Tibial nerve (tissue), 4 donors: ENCODE measurements at regions not wholly inside any gene's neighbourhood (a gene's known extent, or its start where the extent isn't known, plus 50 kb on each side); places are given as distances from the start of the nearest gene placed in this dataset.
"Not testable (repeated sequence)": the region's sequence is repeated elsewhere in the genome, so short reads cannot be mapped to it uniquely, and the experiment has no call there.

Experiments used
- DNase-seq, 2 donors: peaks; one replicate each; pipeline ENCODE4 v3.0.0-alpha.2; 2019; ENCODE audit warnings: low spot score in 2 of 2
- H3K27ac ChIP-seq, 4 donors: fragments of 200-600 bp; sonication (generic) in 3 of 4; one replicate each; pipeline ENCODE4 v1.5.1; 2017 to 2019; ENCODE audit warnings: mild to moderate bottlenecking in 1 of 4
- H3K27me3 ChIP-seq, 2 donors: fragments of 200-600 bp; sonication (generic) in 1 of 2; one replicate each; pipeline versions ENCODE4 v1.5.1 to v1.6.0; 2017 to 2019
- H3K36me3 ChIP-seq, 3 donors: fragments of 200-600 bp; sonication (generic); one replicate each; pipeline ENCODE4 v1.5.1; 2018 to 2019
- H3K4me1 ChIP-seq, 4 donors: fragments of 200-600 bp; sonication (generic) in 3 of 4; one replicate each; pipeline ENCODE4 v1.5.1; 2017 to 2019
- H3K4me3 ChIP-seq, 4 donors: fragments of 200-600 bp; sonication (generic) in 3 of 4; one replicate each; pipeline ENCODE4 v1.5.1; 2017 to 2019; ENCODE audit warnings: mild to moderate bottlenecking in 1 of 4, moderate library complexity in 1 of 4
- H3K9me3 ChIP-seq, 4 donors: fragments of 200-600 bp; sonication (generic) in 3 of 4; one replicate each; pipeline ENCODE4 v1.5.1; 2017 to 2019
- EP300 ChIP-seq, 2 donors: sonication (generic); formaldehyde crosslinking; IDR thresholded peaks; one replicate each; pipeline ENCODE4 v1.6.1; 2017; ENCODE audit warnings: antibody characterized with exemption in 2 of 2, mild to moderate bottlenecking in 1 of 2
- POLR2A ChIP-seq, 2 donors: fragments of 450-650 bp; IDR thresholded peaks; one replicate each; pipeline ENCODE4 v1.6.1; 2017; ENCODE audit warnings: antibody characterized with exemption in 2 of 2, mild to moderate bottlenecking in 2 of 2, moderate library complexity in 2 of 2
- whole genome bisulfite sequencing, 2 donors: methylation state at CpG; one replicate each; pipeline ENCODE4 v1.1.5; 2018; 5-methylcytosine and 5-hydroxymethylcytosine counted together
- TF ChIP-seq, protein P1 (sequence below), 5 experiments: fragments of 200-600 bp in 3 of 5; fragments of 450-650 bp in 2 of 5; sonication (generic) in 3 of 5; IDR thresholded peaks; one replicate each; pipeline ENCODE4 v1.5.1; 2016 to 2019; ENCODE audit warnings: antibody characterized with exemption in 5 of 5, mild to moderate bottlenecking in 3 of 5, moderate library complexity in 2 of 5

DNA sequence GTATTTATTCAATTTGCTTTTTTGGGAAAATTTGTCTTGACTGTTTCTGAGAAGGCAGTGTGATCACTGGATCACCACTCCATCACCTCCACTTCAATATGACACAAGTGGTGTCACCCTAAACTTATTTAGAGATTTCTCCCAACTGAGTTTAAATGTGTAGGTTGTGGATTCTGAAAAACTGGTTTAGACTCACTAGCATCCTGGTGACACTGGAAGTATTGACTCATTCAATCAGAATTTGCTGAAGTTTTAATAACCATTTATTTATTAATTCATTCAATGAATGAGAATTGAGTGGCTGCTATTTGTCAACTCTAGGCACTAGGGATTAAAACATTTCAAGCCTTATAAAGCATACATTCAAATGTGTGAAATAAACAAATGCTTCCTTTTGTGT, 819.1 kb upstream of the EPHA5 start:
- H3K4me1 ChIP-seq = no peaks in the 10 kb centered on the region
- H3K36me3 ChIP-seq = no peaks in the 10 kb centered on the region
- TF ChIP-seq POLR2A (IDR thresholded peaks at IDR 0.05) = no peak
- no peak overlapping the region for H3K4me3 ChIP-seq
- no peaks in the 10 kb centered on the region for H3K27me3 ChIP-seq
- peaks cover 0 to 5% (median 0%) of the 10 kb centered on the region in 4 donors for H3K9me3 ChIP-seq
- no peak overlapping the region for H3K27ac ChIP-seq
- no peak for DNase-seq

DNA sequence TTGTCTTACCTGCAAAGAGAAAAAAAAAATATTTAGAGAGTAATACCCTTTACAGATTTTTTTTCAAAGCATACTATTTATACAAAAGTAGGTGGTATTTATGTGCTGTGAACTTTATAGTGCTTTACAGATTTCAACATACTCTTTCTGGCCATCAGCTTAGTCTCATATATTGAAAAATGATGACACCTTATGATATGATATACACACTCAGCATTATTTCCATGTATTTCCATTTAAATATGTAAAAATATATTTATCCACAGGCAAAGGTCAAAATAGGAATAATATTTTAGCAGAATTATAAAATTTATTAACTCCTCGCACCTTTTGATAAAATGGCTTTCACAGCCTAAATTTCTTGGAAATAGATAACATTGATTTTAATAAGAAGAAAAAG, 815.8 kb upstream of the EPHA5 start:
- H3K27me3 ChIP-seq = no peaks in the 10 kb centered on the region
- 95% methylated on average over 1 of the region's 1 CpG for WGBS, 2 donors
- no peaks in the 10 kb centered on the region for H3K4me1 ChIP-seq
- H3K36me3 ChIP-seq = no peaks in the 10 kb centered on the region
- H3K9me3 ChIP-seq = peaks cover 0 to 5% (median 0%) of the 10 kb centered on the region in 4 donors
- H3K4me3 ChIP-seq = no peak overlapping the region
- TF ChIP-seq EP300 (IDR thresholded peaks at IDR 0.05) (no peak), POLR2A (IDR thresholded peaks at IDR 0.05) (no peak)
- TF ChIP-seq, protein P1, sequence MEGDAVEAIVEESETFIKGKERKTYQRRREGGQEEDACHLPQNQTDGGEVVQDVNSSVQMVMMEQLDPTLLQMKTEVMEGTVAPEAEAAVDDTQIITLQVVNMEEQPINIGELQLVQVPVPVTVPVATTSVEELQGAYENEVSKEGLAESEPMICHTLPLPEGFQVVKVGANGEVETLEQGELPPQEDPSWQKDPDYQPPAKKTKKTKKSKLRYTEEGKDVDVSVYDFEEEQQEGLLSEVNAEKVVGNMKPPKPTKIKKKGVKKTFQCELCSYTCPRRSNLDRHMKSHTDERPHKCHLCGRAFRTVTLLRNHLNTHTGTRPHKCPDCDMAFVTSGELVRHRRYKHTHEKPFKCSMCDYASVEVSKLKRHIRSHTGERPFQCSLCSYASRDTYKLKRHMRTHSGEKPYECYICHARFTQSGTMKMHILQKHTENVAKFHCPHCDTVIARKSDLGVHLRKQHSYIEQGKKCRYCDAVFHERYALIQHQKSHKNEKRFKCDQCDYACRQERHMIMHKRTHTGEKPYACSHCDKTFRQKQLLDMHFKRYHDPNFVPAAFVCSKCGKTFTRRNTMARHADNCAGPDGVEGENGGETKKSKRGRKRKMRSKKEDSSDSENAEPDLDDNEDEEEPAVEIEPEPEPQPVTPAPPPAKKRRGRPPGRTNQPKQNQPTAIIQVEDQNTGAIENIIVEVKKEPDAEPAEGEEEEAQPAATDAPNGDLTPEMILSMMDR (IDR thresholded peaks at IDR 0.05) = no peak
- H3K27ac ChIP-seq = no peak overlapping the region
- no peak for DNase-seq

- H3K4me3 ChIP-seq = no peak overlapping the region
- H3K27me3 ChIP-seq = no peaks in the 10 kb centered on the region
- no peak overlapping the region for H3K27ac ChIP-seq
- DNase-seq = no peak
- no peaks in the 10 kb centered on the region for H3K4me1 ChIP-seq
- H3K36me3 ChIP-seq = no peaks in the 10 kb centered on the region
- peaks cover 0 to 5% (median 0%) of the 10 kb centered on the region in 4 donors for H3K9me3 ChIP-seq
- TF ChIP-seq POLR2A (IDR thresholded peaks at IDR 0.05) (no peak), EP300 (IDR thresholded peaks at IDR 0.05) (no peak)
- TF ChIP-seq, protein P1 (IDR thresholded peaks at IDR 0.05) = no peak
- 59 to 66% methylated on average over 1 of the region's 1 CpG for WGBS, 2 donors
These were observed 811.9 kb upstream of the EPHA5 start for GRCh38 chr4:66482186-66482585.

- TF ChIP-seq, protein P1 (IDR thresholded peaks at IDR 0.05) = no peak
- TF ChIP-seq POLR2A (IDR thresholded peaks at IDR 0.05) (no peak), EP300 (IDR thresholded peaks at IDR 0.05) (no peak)
- H3K9me3 ChIP-seq = peaks cover 0 to 12% (median 3%) of the 10 kb centered on the region in 4 donors
These were observed 805.3 kb upstream of the EPHA5 start for GRCh38 chr4:66475596-66475995.

GRCh38 chr4:66465111-66465510, 794.8 kb upstream of the EPHA5 start:
- Histone ChIP-seq H3K9me3 (peaks cover 0 to 13% (median 0%) of the 10 kb centered on the region in 4 donors), H3K27me3 (no peaks in the 10 kb centered on the region), H3K27ac (no peak overlapping the region), H3K4me1 (no peaks in the 10 kb centered on the region), H3K36me3 (no peaks in the 10 kb centered on the region), H3K4me3 (no peak overlapping the region)
- 84% methylated on average over 4 of the region's 4 CpGs for WGBS, 2 donors
- no peak for DNase-seq
- TF ChIP-seq EP300 (IDR thresholded peaks at IDR 0.05) = no peak
- no peak for TF ChIP-seq POLR2A (IDR thresholded peaks at IDR 0.05)
- TF ChIP-seq, protein P1 (IDR thresholded peaks at IDR 0.05) = no peak

More at GRCh38 chr4:66475596-66475995, 805.3 kb upstream of the EPHA5 start:
- no peak overlapping the region for H3K4me3 ChIP-seq
- H3K27ac ChIP-seq = no peak overlapping the region
- DNase-seq = no peak
- 49 to 59% methylated on average over 3 of the region's 3 CpGs for WGBS, 2 donors
- H3K27me3 ChIP-seq = no peaks in the 10 kb centered on the region
- H3K36me3 ChIP-seq = no peaks in the 10 kb centered on the region
- H3K4me1 ChIP-seq = no peaks in the 10 kb centered on the region

DNA sequence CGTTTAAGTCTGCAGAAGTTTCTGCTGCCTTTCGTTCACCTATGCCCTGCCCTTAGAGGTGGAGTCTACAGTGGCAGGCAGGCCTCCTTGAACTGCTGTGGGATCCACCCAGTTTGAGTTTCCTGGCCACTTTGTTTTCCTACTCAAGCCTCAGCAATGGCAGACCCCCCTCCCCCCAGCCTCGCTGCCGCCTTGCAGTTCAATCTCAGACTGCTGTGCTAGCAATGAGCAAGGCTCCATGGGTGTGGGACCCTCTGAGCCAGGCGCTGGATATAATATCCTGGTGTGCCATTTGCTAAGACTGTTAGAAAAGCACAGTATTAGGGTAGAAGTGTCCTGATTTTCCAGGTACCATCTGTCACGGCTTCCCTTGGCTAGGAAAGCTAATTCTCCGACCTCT, 792.6 kb upstream of the EPHA5 start:
- H3K4me1 ChIP-seq, H3K36me3 ChIP-seq, H3K4me3 ChIP-seq, DNase-seq, H3K27ac ChIP-seq, H3K27me3 ChIP-seq: not testable (repeated sequence)
- 76 to 89% methylated on average over 7 of the region's 7 CpGs for WGBS, 2 donors
- H3K9me3 ChIP-seq = peaks cover 0 to 20% (median 0%) of the 10 kb centered on the region in 4 donors
